ENCODE measurements at regions not wholly inside any gene's neighbourhood (a gene's known extent, or its start where the extent isn't known, plus 50 kb on each side); places are given as distances from the start of the nearest gene placed in this dataset.
A peak's percentile ranks its signal among the peaks of the same experiment; 100 is the strongest.

GRCh38 chr6:163672710-163673109 is 258.2 kb downstream of the QKI start:
- DNase-seq, result no peak

GRCh38 chr6:163671791-163672190 is 257.3 kb downstream of the QKI start:
- no peak for DNase-seq

- DNase-seq, result no peak
Measured at GRCh38 chr6:163671355-163671754, 256.8 kb downstream of the QKI start.

- DNase-seq, result no peak
Measured at GRCh38 chr6:163670336-163670735, 255.8 kb downstream of the QKI start.

GRCh38 chr6:163668061-163668426 is 253.5 kb downstream of the QKI start:
- no peak for DNase-seq

- DNase-seq, result peak; percentile 95 to 98
Measured at GRCh38 chr6:163667372-163668060, 253.0 kb downstream of the QKI start.

GRCh38 chr6:163665464-163665863 is 250.9 kb downstream of the QKI start:
- DNase-seq, result no peak

GRCh38 chr6:163663575-163663974 is 249.1 kb downstream of the QKI start:
- DNase-seq, result no peak

- DNase-seq, result no peak
Measured at GRCh38 chr6:163662604-163663225, 248.2 kb downstream of the QKI start.

GRCh38 chr6:163661272-163661671 is 246.8 kb downstream of the QKI start:
- peak; percentile 91 to 97 for DNase-seq

GRCh38 chr6:163659803-163660202 is 245.3 kb downstream of the QKI start:
- DNase-seq, result peak; percentile 19 to 40

- DNase-seq, result no peak
Measured at GRCh38 chr6:163655217-163656121, 241.0 kb downstream of the QKI start.

- peak; percentile 78 to 81 for DNase-seq
Measured at GRCh38 chr6:163651915-163652668, 237.6 kb downstream of the QKI start.

GRCh38 chr6:163651426-163651825 is 236.9 kb downstream of the QKI start:
- no peak for DNase-seq

- DNase-seq, result no peak
Measured at GRCh38 chr6:163648868-163649267, 234.3 kb downstream of the QKI start.

- DNase-seq, result no peak
Measured at GRCh38 chr6:163647624-163648023, 233.1 kb downstream of the QKI start.

GRCh38 chr6:163646866-163647265 is 232.3 kb downstream of the QKI start:
- no peak for DNase-seq

GRCh38 chr6:163646133-163646532 is 231.6 kb downstream of the QKI start:
- DNase-seq, result no peak

GRCh38 chr6:163645560-163645959 is 231.0 kb downstream of the QKI start:
- no peak for DNase-seq

- DNase-seq, result no peak
Measured at GRCh38 chr6:163643866-163644265, 229.3 kb downstream of the QKI start.

- no peak for DNase-seq
Measured at GRCh38 chr6:163641706-163642105, 227.2 kb downstream of the QKI start.

GRCh38 chr6:163640641-163641040 is 226.1 kb downstream of the QKI start:
- DNase-seq, result no peak

GRCh38 chr6:163637524-163637923 is 223.0 kb downstream of the QKI start:
- no peak for DNase-seq
